ENCODE measurements at regions not wholly inside any gene's neighbourhood (a gene's known extent, or its start where the extent isn't known, plus 50 kb on each side); places are given as distances from the start of the nearest gene placed in this dataset.

GRCh38 chr5:175013251-175013650, 288.9 kb downstream of the MSX2 start:
- no peaks in the 10 kb centered on the region for H3K79me2 ChIP-seq (ENCODE audit: insufficient read depth)
- no peaks in the 10 kb centered on the region for H3K4me1 ChIP-seq (ENCODE audit: control insufficient read depth in 1 of 2, insufficient read depth in 2 of 2, low read depth in 1 of 2, low read length in 1 of 2)
- H3K27me3 ChIP-seq (ENCODE audit: insufficient read depth) = no peaks in the 10 kb centered on the region
- H3K4me3 ChIP-seq (ENCODE audit: low read depth in 2 of 2, low read length in 1 of 2) = no peak overlapping the region
- no peaks in the 10 kb centered on the region for H3K36me3 ChIP-seq (replicated peaks in 1 of 2; ENCODE audit: control insufficient read depth in 1 of 2, insufficient read depth in 2 of 2, low read length in 1 of 2)
- no peak overlapping the region for H3K4me2 ChIP-seq
- no peak for DNase-seq
- no peaks in the 10 kb centered on the region for H3K9me2 ChIP-seq
- 23% methylated on average over 4 of the region's 4 CpGs for WGBS (ENCODE audit: low lambda C conversion rate)
- no peak overlapping the region for H2AFZ ChIP-seq (ENCODE audit: low read depth)
- H4K20me1 ChIP-seq (ENCODE audit: insufficient read depth) = no peaks in the 10 kb centered on the region
- no peak overlapping the region for H3K27ac ChIP-seq (ENCODE audit: low read depth in 2 of 2, low read length in 1 of 2)
- ChIA-PET CTCF (no interaction called here), POLR2A (no interaction called here)
- H3F3A ChIP-seq (replicated peaks; ENCODE audit: insufficient read depth) = no peaks in the 10 kb centered on the region
- no peaks in the 10 kb centered on the region for H3K9me3 ChIP-seq
- H3K9ac ChIP-seq = no peak overlapping the region
- TF ChIP-seq IRF3 (IDR thresholded peaks at IDR 0.05; ENCODE audit: low read depth, low read length) (no peak), FOXM1 (IDR thresholded peaks at IDR 0.05; ENCODE audit: low read depth) (no peak), TEAD4 (IDR thresholded peaks at IDR 0.05; ENCODE audit: borderline replicate concordance, insufficient read depth) (no peak), YY1 (IDR thresholded peaks at IDR 0.05; ENCODE audit: low read depth) (no peak), RCOR1 (IDR thresholded peaks at IDR 0.05; ENCODE audit: low read length) (no peak), NFIC (IDR thresholded peaks at IDR 0.05; ENCODE audit: borderline replicate concordance) (no peak), CTCF (IDR thresholded peaks at IDR 0.05) (no peak), FOXJ3 (CRISPR knock-in tag; IDR thresholded peaks at IDR 0.05) (no peak)

GRCh38 chr5:175012267-175012666, 287.9 kb downstream of the MSX2 start:
- no peaks in the 10 kb centered on the region for H3K9me2 ChIP-seq
- no peaks in the 10 kb centered on the region for H3F3A ChIP-seq (replicated peaks; ENCODE audit: insufficient read depth)
- H3K4me1 ChIP-seq (ENCODE audit: control insufficient read depth in 1 of 2, insufficient read depth in 2 of 2, low read depth in 1 of 2, low read length in 1 of 2) = no peaks in the 10 kb centered on the region
- H3K27ac ChIP-seq (ENCODE audit: low read depth in 2 of 2, low read length in 1 of 2) = no peak overlapping the region
- H3K79me2 ChIP-seq (ENCODE audit: insufficient read depth) = no peaks in the 10 kb centered on the region
- H4K20me1 ChIP-seq (ENCODE audit: insufficient read depth) = no peaks in the 10 kb centered on the region
- ChIA-PET CTCF (no interaction called here), POLR2A (no interaction called here)
- H3K4me2 ChIP-seq = no peak overlapping the region
- no peak overlapping the region for H3K4me3 ChIP-seq (ENCODE audit: low read depth in 2 of 2, low read length in 1 of 2)
- H3K9ac ChIP-seq = no peak overlapping the region
- no peak for DNase-seq
- H3K36me3 ChIP-seq (replicated peaks in 1 of 2; ENCODE audit: control insufficient read depth in 1 of 2, insufficient read depth in 2 of 2, low read length in 1 of 2) = no peaks in the 10 kb centered on the region
- H3K27me3 ChIP-seq (ENCODE audit: insufficient read depth) = no peaks in the 10 kb centered on the region
- 40% methylated on average over 7 of the region's 8 CpGs for WGBS (ENCODE audit: low lambda C conversion rate)
- H3K9me3 ChIP-seq = no peaks in the 10 kb centered on the region
- TF ChIP-seq FOSL2 (IDR thresholded peaks at IDR 0.05; ENCODE audit: borderline replicate concordance, low read depth) = no peak
- TF ChIP-seq MAX (IDR thresholded peaks at IDR 0.05; ENCODE audit: low read depth) = no peak
- TF ChIP-seq CHD2 (IDR thresholded peaks at IDR 0.05; ENCODE audit: low read length, partially characterized antibody) = no peak
- no peak for TF ChIP-seq MXI1 (IDR thresholded peaks at IDR 0.05; ENCODE audit: low read depth, low read length)
- no peak for TF ChIP-seq RCOR1 (IDR thresholded peaks at IDR 0.05; ENCODE audit: low read length)
- TF ChIP-seq ZBTB33 (IDR thresholded peaks at IDR 0.05; ENCODE audit: borderline replicate concordance, low read depth) = no peak
- TF ChIP-seq GABPA (IDR thresholded peaks at IDR 0.05; ENCODE audit: low read depth) = no peak
- TF ChIP-seq NRF1 (IDR thresholded peaks at IDR 0.05; ENCODE audit: low read depth, low read length) = no peak
- no peak for TF ChIP-seq USF1 (IDR thresholded peaks at IDR 0.05; ENCODE audit: borderline replicate concordance, low read depth)
- TF ChIP-seq MEF2A (IDR thresholded peaks at IDR 0.05; ENCODE audit: borderline replicate concordance, low read depth) = no peak
- no peak for TF ChIP-seq JUND (IDR thresholded peaks at IDR 0.05)
- no peak for TF ChIP-seq SIN3A (IDR thresholded peaks at IDR 0.05; ENCODE audit: borderline replicate concordance, low read depth, low read length)
- TF ChIP-seq FOXJ3 (CRISPR knock-in tag; IDR thresholded peaks at IDR 0.05) = no peak
- no peak for TF ChIP-seq YY1 (IDR thresholded peaks at IDR 0.05; ENCODE audit: low read depth)
- H2AFZ ChIP-seq (ENCODE audit: low read depth) = no peak overlapping the region

All from SK-N-SH (cell line).